RWPE1 (cell line): ENCODE measurements at regions not wholly inside any gene's neighbourhood (a gene's known extent, or its start where the extent isn't known, plus 50 kb on each side); places are given as distances from the start of the nearest gene placed in this dataset.

Experiments used
- CTCF ChIA-PET: fragments of 350-600 bp; sonication (Branson Sonifier 250); formaldehyde crosslinking; extraction: SDS; loops from one replicate; lab custom pipeline; 2021; lab: Yijun Ruan, JAX
- POLR2A ChIA-PET: fragments of 400-600 bp; formaldehyde crosslinking; extraction: SDS; loops from one replicate; lab custom pipeline; 2020; ENCODE audit warnings: antibody characterized with exemption; ENCODE audit not compliant: low non-redundant PET; lab: Yijun Ruan, JAX
- DNase-seq: peaks from one replicate; pipeline ENCODE4 v3.0.0; 2012; ENCODE audit warnings: low spot score
- H3K27ac ChIP-seq: fragments of 450-650 bp; 2 replicates; pipeline ENCODE4 v1.5.1; 2017
- TF ChIP-seq, protein P1 (sequence below): fragments of 450-650 bp; conservative IDR thresholded peaks from 2 replicates; pipeline ENCODE4 v1.5.1; 2017; ENCODE audit warnings: low read depth, mild to moderate bottlenecking

DNA sequence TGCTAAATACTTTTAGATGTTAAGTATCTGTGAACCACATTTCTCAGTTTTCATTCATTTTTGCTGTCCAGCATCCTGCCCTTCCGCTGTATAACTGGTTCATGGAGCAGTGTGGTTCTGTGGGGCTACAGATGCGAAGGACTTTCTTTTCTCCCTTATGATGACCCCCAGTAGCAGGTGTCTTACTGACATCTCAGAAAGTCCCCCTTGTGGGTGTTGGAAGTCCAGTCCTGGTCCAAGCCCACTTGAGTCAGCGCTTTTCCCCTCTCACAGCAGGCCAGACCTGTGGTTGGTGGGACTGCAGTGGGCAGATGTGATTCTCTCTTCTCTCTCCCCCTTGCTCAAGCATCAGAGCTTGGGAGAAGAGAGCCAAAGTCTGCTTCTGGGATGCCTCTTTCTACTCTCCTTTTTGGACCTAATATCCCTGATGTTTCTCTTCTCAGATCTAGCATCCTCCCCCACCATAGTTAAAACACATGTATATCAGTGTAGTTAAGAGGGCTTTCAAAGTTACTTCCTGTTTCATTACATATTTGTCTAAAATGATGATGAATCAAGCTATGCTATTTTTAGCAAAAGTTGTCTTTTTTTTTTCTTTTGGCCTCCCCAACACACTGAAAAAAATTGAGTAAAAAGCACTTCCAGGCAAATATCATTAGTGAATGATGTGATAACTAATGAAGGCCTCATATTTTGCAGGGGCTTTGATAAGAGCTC lies 119.5 kb upstream of the ZNF618 start:
- DNase-seq, result no peak
- TF ChIP-seq, protein P1, sequence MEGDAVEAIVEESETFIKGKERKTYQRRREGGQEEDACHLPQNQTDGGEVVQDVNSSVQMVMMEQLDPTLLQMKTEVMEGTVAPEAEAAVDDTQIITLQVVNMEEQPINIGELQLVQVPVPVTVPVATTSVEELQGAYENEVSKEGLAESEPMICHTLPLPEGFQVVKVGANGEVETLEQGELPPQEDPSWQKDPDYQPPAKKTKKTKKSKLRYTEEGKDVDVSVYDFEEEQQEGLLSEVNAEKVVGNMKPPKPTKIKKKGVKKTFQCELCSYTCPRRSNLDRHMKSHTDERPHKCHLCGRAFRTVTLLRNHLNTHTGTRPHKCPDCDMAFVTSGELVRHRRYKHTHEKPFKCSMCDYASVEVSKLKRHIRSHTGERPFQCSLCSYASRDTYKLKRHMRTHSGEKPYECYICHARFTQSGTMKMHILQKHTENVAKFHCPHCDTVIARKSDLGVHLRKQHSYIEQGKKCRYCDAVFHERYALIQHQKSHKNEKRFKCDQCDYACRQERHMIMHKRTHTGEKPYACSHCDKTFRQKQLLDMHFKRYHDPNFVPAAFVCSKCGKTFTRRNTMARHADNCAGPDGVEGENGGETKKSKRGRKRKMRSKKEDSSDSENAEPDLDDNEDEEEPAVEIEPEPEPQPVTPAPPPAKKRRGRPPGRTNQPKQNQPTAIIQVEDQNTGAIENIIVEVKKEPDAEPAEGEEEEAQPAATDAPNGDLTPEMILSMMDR, result no peak
- ChIA-PET POLR2A (no interaction called here), CTCF (interaction anchor here (0.6 to 0.7 kb wide), 2 partner anchors 14 to 1047 kb away, joined by 3 read pairs; no protein-coding TSS in a partner anchor)
- H3K27ac ChIP-seq, result no peak overlapping the region

DNA sequence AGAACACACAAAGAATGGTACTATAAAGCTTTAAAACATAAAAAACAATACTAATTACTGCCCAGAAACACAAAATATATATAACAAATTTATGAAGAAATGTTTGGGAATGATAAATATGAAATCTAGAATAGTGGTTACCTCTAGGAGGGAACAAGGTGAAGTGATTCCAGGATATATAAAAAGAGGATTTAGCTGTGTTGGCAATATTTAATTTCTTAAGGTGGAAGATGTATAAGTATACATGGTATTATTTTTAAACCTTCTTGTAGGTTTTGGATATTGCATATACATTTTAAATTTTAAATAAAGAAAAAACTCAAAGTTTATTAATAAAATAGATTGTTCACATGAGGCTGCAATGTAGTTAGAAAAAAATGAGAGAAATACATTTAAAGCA lies 112.7 kb upstream of the ZNF618 start:
- ChIA-PET POLR2A (no interaction called here), CTCF (interaction anchor here (0.9 kb wide), 1 partner anchor 44 kb away, joined by 3 read pairs; no protein-coding TSS in a partner anchor)

DNA sequence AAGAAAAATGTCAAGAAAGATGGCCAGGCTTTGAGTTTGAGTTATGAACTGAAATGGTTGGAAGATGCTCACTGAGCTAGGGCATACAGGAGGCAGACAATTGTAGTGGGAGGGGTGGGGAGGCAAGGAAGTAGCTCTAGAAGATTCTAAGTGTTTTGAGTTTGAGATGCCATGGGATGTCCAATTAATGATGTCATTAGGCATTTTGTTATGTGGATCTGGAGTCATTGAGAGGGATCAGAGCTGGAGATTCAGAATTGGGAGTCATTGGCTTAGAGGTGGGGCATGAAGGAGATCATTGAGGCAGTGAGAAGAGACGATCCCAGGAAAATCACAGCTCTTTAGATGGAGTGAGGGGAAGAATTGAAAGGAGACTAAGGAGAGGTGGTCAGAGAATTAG lies 111.5 kb upstream of the ZNF618 start:
- H3K27ac ChIP-seq, result no peak overlapping the region
- TF ChIP-seq, protein P1, result no peak
- no peak for DNase-seq
- CTCF ChIA-PET, result no interaction called here
- POLR2A ChIA-PET, result no interaction called here

More for the DNA sequence above, 112.7 kb upstream of the ZNF618 start:
- DNase-seq, result no peak
- TF ChIP-seq, protein P1, result no peak
- no peak overlapping the region for H3K27ac ChIP-seq

DNA sequence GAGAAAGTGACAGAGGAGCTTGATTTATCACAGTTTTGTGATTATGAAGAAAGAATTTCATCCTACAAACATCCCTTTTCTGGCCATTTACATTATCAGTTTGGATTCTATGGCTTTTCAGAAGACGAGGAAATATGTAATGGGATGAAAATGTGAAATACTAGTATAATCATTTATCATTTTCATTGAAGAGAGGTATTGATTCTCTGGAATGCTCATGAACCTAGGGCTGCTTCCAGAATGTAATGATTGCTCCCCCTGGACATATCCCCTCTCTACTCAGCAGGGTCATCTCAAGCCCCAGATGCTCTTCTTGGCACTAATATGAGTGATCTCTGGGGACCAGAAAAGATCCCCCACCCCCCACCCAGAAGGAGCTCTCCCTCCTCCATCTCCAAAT lies 106.7 kb upstream of the ZNF618 start:
- DNase-seq, result no peak
- ChIA-PET CTCF (no interaction called here), POLR2A (no interaction called here)
- TF ChIP-seq, protein P1, result no peak
- no peak overlapping the region for H3K27ac ChIP-seq

DNA sequence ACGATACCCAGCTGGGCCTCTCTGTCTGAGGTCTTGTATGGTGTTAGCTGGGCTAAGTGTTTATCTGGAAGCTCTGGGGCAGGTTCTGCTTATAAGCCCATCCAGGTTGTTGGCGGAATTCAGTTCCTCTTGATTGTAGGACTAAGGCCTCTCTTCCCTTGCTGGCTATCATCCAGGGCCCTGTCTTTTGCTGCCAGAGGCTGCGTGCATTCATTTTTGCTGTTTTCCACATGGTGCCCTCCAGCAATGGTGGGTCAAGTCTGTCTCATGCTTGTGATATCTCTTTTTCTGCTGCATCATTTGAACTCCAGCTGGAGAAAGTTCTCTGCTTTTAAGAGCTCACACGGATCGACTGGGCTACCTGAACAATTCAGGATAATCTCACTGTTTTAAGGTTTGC lies 105.7 kb upstream of the ZNF618 start:
- TF ChIP-seq, protein P1, result no peak
- no peak for DNase-seq
- ChIA-PET CTCF (interaction anchor here (0.6 to 0.8 kb wide), 2 partner anchors 107 to 521 kb away, joined by 4 read pairs; no protein-coding TSS in a partner anchor), POLR2A (no interaction called here)
- no peak overlapping the region for H3K27ac ChIP-seq

DNA sequence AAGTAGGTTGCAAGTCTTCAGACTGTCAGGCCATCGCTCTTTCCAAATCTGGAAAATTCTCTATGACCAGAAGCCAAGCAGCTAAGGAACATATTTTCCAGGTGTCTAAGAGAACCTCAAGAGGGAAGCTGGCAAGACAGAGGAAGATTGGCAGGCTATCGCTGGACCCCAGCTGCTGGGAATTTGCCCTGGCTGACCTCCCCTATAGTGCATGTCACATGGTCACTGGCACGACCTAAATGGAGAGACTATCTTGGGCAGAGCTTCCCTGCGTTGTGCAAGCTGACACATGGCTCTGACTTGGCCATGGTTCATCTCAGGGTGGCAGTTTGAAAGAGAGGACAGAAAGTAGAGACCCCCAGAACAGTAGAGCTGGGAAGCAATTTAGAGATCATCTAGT lies 104.9 kb upstream of the ZNF618 start:
- H3K27ac ChIP-seq, result no peak overlapping the region
- TF ChIP-seq, protein P1, result no peak
- CTCF ChIA-PET, result interaction anchor here (0.6 kb wide), 1 partner anchor 15 kb away, joined by 3 read pairs; no protein-coding TSS in a partner anchor
- POLR2A ChIA-PET, result no interaction called here
- no peak for DNase-seq
